22Rv1 (cell line): ENCODE measurements at regions not wholly inside any gene's neighbourhood (a gene's known extent, or its start where the extent isn't known, plus 50 kb on each side); places are given as distances from the start of the nearest gene placed in this dataset.
"Not testable (repeated sequence)": the region's sequence is repeated elsewhere in the genome, so short reads cannot be mapped to it uniquely, and the experiment has no call there.

Source experiments
- H3K27ac ChIP-seq: fragments of 450-650 bp; 2 replicates; pipeline ENCODE4 v1.5.1; 2017
- ZFX ChIP-seq: fragments of 450-650 bp; IDR thresholded peaks from 2 replicates; pipeline ENCODE4 v1.6.1; 2017; ENCODE audit warnings: antibody characterized with exemption, borderline replicate concordance
- TF ChIP-seq, protein P1 (sequence below): fragments of 450-650 bp; IDR thresholded peaks from 2 replicates; pipeline ENCODE4 v1.5.1; 2017; ENCODE audit warnings: mild to moderate bottlenecking

DNA sequence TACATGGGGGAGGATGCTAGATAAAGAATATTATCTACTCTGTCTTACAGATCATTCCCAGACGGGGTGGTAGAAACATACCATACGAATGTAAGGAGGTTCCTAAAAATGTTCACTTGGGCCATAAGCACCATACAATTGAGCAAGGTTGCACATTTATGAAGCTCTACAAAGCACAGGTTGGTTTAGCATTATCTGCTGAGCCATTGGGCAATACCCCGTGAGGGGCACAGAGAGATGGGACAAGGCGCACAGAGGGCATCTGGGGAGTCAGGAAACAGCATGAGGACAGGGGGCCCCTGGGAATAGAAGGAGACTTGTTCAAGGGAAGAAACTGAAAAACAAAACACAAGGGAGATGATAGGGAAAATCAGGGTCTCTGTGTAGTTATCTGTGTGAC lies 305.3 kb downstream of the TRIML1 start:
- TF ChIP-seq, protein P1, sequence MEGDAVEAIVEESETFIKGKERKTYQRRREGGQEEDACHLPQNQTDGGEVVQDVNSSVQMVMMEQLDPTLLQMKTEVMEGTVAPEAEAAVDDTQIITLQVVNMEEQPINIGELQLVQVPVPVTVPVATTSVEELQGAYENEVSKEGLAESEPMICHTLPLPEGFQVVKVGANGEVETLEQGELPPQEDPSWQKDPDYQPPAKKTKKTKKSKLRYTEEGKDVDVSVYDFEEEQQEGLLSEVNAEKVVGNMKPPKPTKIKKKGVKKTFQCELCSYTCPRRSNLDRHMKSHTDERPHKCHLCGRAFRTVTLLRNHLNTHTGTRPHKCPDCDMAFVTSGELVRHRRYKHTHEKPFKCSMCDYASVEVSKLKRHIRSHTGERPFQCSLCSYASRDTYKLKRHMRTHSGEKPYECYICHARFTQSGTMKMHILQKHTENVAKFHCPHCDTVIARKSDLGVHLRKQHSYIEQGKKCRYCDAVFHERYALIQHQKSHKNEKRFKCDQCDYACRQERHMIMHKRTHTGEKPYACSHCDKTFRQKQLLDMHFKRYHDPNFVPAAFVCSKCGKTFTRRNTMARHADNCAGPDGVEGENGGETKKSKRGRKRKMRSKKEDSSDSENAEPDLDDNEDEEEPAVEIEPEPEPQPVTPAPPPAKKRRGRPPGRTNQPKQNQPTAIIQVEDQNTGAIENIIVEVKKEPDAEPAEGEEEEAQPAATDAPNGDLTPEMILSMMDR = no peak
- no peak for TF ChIP-seq ZFX
- no peak overlapping the region for H3K27ac ChIP-seq

DNA sequence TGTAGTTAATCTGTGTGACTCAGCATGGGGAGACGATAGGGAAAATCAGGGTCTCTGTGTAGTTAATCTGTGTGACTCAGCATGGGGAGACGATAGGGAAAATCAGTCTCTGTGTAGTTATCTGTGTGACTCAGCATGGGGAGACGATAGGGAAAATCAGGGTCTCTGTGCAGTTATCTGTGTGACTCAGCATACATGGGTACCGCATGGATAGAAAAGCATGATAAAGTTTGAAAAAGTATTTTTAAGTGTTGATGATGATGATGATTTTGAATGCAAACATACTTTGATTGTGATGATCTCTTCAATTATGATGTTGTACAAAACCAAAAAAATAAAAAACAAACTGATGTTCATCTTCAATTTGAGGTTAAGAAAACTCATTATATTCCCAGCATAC lies 309.8 kb downstream of the TRIML1 start:
- H3K27ac ChIP-seq = not testable (repeated sequence)

DNA sequence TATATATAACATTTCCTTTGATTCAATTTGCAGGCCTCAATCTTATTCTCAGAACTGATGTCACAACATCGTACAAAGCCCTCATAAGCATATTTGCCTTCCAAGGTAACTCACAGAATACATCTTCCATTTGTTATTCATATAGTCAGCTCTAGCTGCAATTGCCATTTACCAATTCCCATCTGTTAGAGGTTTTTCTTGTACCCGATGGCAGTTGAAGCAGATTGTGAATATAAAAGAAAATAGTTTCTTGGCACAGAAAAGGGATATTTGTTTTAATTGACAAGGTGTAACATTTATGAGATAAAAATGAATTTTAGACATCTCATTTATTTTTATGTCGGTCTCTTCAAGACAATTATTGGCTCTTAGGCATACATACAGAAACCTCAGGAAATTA lies 311.3 kb downstream of the TRIML1 start:
- H3K27ac ChIP-seq = no peak overlapping the region
- TF ChIP-seq, protein P1 = no peak
- TF ChIP-seq ZFX = no peak

DNA sequence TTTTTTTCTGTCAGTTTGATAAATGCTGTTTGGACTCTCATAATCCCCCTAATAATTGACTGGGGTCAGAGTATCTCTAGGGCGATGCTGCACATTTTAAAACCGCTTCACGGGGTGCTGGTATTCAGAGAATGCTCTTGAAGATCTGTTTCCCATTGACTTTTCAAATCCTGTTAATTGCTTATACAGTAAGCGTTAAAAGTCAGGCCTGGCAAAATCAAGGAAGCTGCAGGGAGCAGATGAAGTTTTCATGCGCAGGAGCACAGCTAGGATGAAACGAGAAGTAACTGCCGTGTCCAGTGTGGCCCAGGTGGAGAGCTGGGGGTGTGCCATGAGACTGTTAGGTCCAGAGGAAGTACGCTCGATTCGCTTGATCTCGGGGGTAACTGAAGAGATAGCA lies 312.9 kb downstream of the TRIML1 start:
- no peak overlapping the region for H3K27ac ChIP-seq
- TF ChIP-seq ZFX = no peak
- TF ChIP-seq, protein P1 = no peak

DNA sequence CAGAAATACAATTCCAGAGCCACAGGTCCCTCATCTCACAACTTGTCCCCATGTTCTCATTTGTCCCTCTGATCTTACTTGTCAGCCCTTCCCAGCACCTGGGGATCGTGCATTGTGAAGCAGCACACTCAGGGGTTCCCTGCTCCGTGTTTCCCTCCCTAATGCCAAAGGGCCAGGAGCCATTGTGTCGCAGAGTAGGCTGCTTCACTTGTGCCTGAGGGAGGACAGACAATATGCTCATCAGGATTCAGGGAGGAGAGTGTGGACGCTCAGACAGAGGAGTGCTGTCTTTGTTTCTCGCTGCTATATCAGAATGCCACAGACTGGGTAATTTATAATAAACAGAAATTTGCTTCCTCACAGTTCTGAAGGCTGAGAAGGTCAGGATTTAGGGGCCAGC lies 315.3 kb downstream of the TRIML1 start:
- H3K27ac ChIP-seq = no peak overlapping the region
- TF ChIP-seq, protein P1 = no peak
- no peak for TF ChIP-seq ZFX

DNA sequence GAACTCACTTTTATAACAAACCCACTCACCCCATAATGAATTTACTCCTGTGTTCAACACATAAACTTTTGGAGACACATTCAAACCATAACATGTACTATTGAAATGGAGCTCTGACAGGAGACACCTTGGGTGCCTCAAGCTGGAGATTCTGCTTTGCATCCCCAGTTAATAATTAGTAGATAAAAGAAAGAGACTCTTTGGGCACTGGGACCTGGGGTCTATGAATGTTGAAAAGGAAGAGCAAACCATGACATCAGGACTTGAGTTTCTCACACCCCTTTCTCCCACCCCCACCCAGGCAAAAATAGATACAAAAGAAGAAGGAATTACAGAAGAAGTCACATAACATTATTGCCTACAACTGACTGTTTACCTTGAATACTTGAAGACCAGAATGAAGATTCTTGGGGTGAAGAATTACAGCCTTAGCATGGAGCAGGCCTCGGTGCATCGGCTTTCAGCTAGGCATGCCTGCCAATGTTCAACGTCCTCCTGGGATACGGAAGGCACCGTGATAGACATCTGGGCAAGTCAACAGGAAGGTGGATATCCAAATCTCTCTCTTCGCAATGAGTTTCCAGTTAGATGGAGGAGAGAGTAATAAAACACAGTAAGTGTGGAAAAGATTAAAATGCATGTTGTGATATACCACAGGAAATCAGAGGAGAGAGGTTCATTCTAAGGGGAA lies 316.0 kb downstream of the TRIML1 start:
- TF ChIP-seq ZFX = no peak
- TF ChIP-seq, protein P1 = no peak
- H3K27ac ChIP-seq = no peak overlapping the region

DNA sequence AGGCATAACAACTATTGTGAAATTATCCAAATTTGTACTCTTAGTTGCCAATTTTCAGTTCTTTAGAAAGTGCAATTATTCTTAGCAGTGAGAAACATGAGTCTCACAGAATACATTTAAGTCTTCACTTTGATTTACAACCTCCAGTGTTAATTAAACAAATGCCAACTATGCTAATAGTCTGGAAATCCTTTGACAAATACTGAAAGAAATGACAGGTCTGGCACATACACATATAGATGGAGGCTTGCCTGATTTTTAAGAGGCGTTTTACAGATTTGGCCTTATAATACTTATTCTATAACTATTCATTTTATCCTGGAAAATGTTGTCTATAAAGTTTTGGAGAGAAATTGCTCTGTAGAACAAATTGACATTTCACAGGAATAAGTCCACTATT lies 320.1 kb downstream of the TRIML1 start:
- no peak overlapping the region for H3K27ac ChIP-seq
- TF ChIP-seq, protein P1 = no peak
- no peak for TF ChIP-seq ZFX

DNA sequence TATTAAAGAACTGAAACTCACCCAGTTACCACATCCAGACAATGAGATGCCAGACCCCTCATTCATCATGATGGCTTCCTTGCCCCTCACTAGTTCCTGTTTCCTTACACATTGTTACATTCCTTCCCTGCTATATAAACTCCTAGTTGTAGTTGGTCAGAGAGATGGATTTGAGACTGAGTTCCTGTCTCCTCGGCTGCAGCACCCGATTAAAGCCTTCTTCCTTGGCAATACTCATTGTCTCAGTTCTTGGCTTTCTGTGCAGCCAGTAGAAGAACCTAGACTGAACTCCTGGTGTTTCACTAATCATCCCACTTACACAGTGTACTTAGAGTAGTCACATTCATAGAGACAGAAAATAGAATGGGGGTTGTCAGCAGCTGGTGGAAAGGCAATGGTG lies 324.7 kb downstream of the TRIML1 start:
- no peak for TF ChIP-seq ZFX
- TF ChIP-seq, protein P1 = no peak
- H3K27ac ChIP-seq = no peak overlapping the region
